K562 (cell line): ENCODE measurements at regions not wholly inside any gene's neighbourhood (a gene's known extent, or its start where the extent isn't known, plus 50 kb on each side); places are given as distances from the start of the nearest gene placed in this dataset.

Experiments used
- ARID1B ChIP-seq: fragments of 450-650 bp; IDR thresholded peaks from 2 replicates; pipeline ENCODE4 v1.6.1; 2016; ENCODE audit warnings: antibody characterized with exemption, mild to moderate bottlenecking, inconsistent platforms
- ATF7 ChIP-seq: fragments of 450-650 bp; IDR thresholded peaks from 2 replicates; pipeline ENCODE4 v1.7.1; 2014; ENCODE audit warnings: mild to moderate bottlenecking, moderate library complexity
- CHD4 ChIP-seq: fragments of 200-600 bp; sonication (generic); IDR thresholded peaks from 3 replicates; pipeline ENCODE4 v1.6.1; 2012; ENCODE audit warnings: low read depth, mild to moderate bottlenecking, mixed read lengths, low read length, inconsistent platforms; ENCODE audit not compliant: insufficient read depth, insufficient replicate concordance, poor library complexity, severe bottlenecking
- CREB5 ChIP-seq: fragments of 250-450 bp; sonication (Bioruptor Pico); IDR thresholded peaks from 2 replicates; pipeline ENCODE4 v1.5.0; 2020; ENCODE audit warnings: mild to moderate bottlenecking
- ESRRA ChIP-seq: fragments of 450-650 bp; IDR thresholded peaks from 2 replicates; pipeline ENCODE4 v1.6.1; 2014; ENCODE audit warnings: low read depth, mild to moderate bottlenecking, moderate library complexity, borderline replicate concordance
- FOXM1 ChIP-seq, 2 experiments: fragments of 450-650 bp in 1 of 2; sonication (generic) in 1 of 2; formaldehyde crosslinking in 1 of 2; IDR thresholded peaks; 2 replicates each; pipeline versions ENCODE4 v1.6.1 to v1.9.0; 2017 to 2022; ENCODE audit warnings: low read depth in 2 of 2, mild to moderate bottlenecking in 2 of 2, missing genetic modification reagents in 1 of 2, moderate library complexity in 1 of 2
- GABPB2 ChIP-seq: fragments of 250-450 bp; sonication (Bioruptor Pico); conservative IDR thresholded peaks from 2 replicates; pipeline ENCODE4 v1.5.1; 2021; ENCODE audit warnings: mild to moderate bottlenecking
- HMBOX1 ChIP-seq: sonication (generic); IDR thresholded peaks from 2 replicates; pipeline ENCODE4 v1.6.1; 2016
- KAT8 ChIP-seq: fragments of 450-650 bp; IDR thresholded peaks from 2 replicates; pipeline ENCODE4 v1.6.1; 2016; ENCODE audit warnings: low read depth, mild to moderate bottlenecking
- MECOM ChIP-seq: fragments of 250-450 bp; sonication (Bioruptor Pico); IDR thresholded peaks from 2 replicates; pipeline ENCODE4 v1.8.0; 2022; ENCODE audit warnings: inconsistent platforms
- NELFE ChIP-seq: IDR thresholded peaks from 2 replicates; pipeline ENCODE4 v1.6.1; 2011; ENCODE audit warnings: mild to moderate bottlenecking; ENCODE audit not compliant: insufficient read depth, insufficient read length
- NFE2 ChIP-seq: IDR thresholded peaks from 2 replicates; pipeline ENCODE4 v1.6.1; 2014; ENCODE audit warnings: antibody characterized with exemption, low read depth
- POLR2AphosphoS2 ChIP-seq: IDR thresholded peaks from 2 replicates; pipeline ENCODE4 v1.6.1; 2012; ENCODE audit warnings: low read length, improper control_type of control experiment
- POLR2G ChIP-seq: fragments of 200-400 bp; formaldehyde crosslinking; IDR thresholded peaks from 2 replicates; pipeline ENCODE4 v1.6.1; 2017; ENCODE audit warnings: low read depth, mild to moderate bottlenecking, antibody characterized with exemption, low read length, moderate library complexity
- RCOR1 ChIP-seq, 2 experiments: IDR thresholded peaks; 2 replicates each; pipeline ENCODE4 v1.6.1; 2012; ENCODE audit warnings: low read depth in 2 of 2, low read length in 2 of 2, borderline replicate concordance in 1 of 2, improper control_type of control experiment in 1 of 2
- SMARCC2 ChIP-seq: fragments of 450-650 bp; IDR thresholded peaks from 2 replicates; pipeline ENCODE4 v1.6.1; 2017; ENCODE audit warnings: antibody characterized with exemption, moderate library complexity, mild to moderate bottlenecking, low read depth
- TFAP4 ChIP-seq: sonication (generic); formaldehyde crosslinking; IDR thresholded peaks from 2 replicates; pipeline ENCODE4 v1.8.0; 2022; ENCODE audit warnings: missing genetic modification reagents, mild to moderate bottlenecking, moderate library complexity, borderline replicate concordance
- TFE3 ChIP-seq: fragments of 450-650 bp; formaldehyde crosslinking; IDR thresholded peaks from 2 replicates; pipeline ENCODE4 v1.4.0; 2020; ENCODE audit warnings: mild to moderate bottlenecking, mixed read lengths
- ZMIZ1 ChIP-seq, 2 experiments: fragments of 150-350 bp in 1 of 2; IDR thresholded peaks; 2 replicates each; pipeline ENCODE4 v1.6.1; 2012 to 2016; ENCODE audit warnings: low read depth in 2 of 2, low read length in 2 of 2, mild to moderate bottlenecking in 1 of 2, moderate library complexity in 1 of 2
- ZNF436 ChIP-seq: fragments of 250-450, 450-650 bp; sonication (Bioruptor Pico); formaldehyde crosslinking; IDR thresholded peaks from 2 replicates; pipeline ENCODE4 v1.7.0; 2020; ENCODE audit warnings: mild to moderate bottlenecking
- ZSCAN29 ChIP-seq: fragments of 450-650 bp; IDR thresholded peaks from 2 replicates; pipeline ENCODE4 v1.6.1; 2017

- TF ChIP-seq HMBOX1 (no peak), RCOR1 (IDR thresholded peaks at IDR 0.05; ENCODE audit: borderline replicate concordance in 1 of 2, low read depth in 2 of 2, low read length in 2 of 2) (no peak), ZMIZ1 (IDR thresholded peaks at IDR 0.05; ENCODE audit: low read depth in 2 of 2, low read length in 2 of 2) (no peak), MECOM (no peak), FOXM1 (IDR thresholded peaks at IDR 0.05; ENCODE audit: low read depth) (no peak), FOXM1 (CRISPR knock-in tag; IDR thresholded peaks at IDR 0.05; ENCODE audit: low read depth) (no peak), ZSCAN29 (no peak), ZNF436 (CRISPR knock-in tag) (no peak), TFAP4 (CRISPR knock-in tag) (no peak), NFE2 (no peak), ESRRA (no peak), ARID1B (peak; percentile 36), POLR2G (no peak), GABPB2 (CRISPR knock-in tag) (no peak), CREB5 (CRISPR knock-in tag) (no peak), SMARCC2 (no peak), CHD4 (no peak), ATF7 (no peak), KAT8 (no peak), POLR2AphosphoS2 (no peak), NELFE (no peak), TFE3 (CRISPR knock-in tag) (no peak)
Measured at GRCh38 chr7:93651603-93652159, 77.2 kb upstream of the CALCR start (continued).
